Lung (tissue), 11 donors: ENCODE measurements at regions not wholly inside any gene's neighbourhood (a gene's known extent, or its start where the extent isn't known, plus 50 kb on each side); places are given as distances from the start of the nearest gene placed in this dataset.

Experiments used
- ATAC-seq: fragments of 200-7000 bp; cut with Tn5 transposase; one replicate; pipeline ENCODE4 v1.9.1; 2020; ENCODE audit warnings: moderate number of reproducible peaks; ENCODE audit not compliant: insufficient read depth, low FRiP score
- DNase-seq, 3 donors: peaks; one replicate each; pipeline ENCODE4 v3.0.0-alpha.2; 2013 to 2017
- H3K27ac ChIP-seq, 2 donors: one replicate each; pipeline ENCODE4 v1.5.1; 2013; ENCODE audit warnings: mild to moderate bottlenecking in 2 of 2, moderate library complexity in 2 of 2, control low read depth in 1 of 2, inconsistent platforms in 1 of 2, low read depth in 1 of 2, low read length in 1 of 2
- H3K27me3 ChIP-seq, 3 donors: one replicate each; pipeline ENCODE4 v1.5.1; 2013; ENCODE audit warnings: low read length in 2 of 3; ENCODE audit not compliant: control insufficient read depth in 3 of 3, insufficient read depth in 3 of 3
- H3K36me3 ChIP-seq, 4 donors: one replicate each; pipeline ENCODE4 v1.5.1; 2013; ENCODE audit warnings: low read length in 4 of 4, mild to moderate bottlenecking in 1 of 4, moderate library complexity in 1 of 4; ENCODE audit not compliant: control insufficient read depth in 4 of 4, insufficient read depth in 4 of 4
- H3K4me1 ChIP-seq, 5 donors: one replicate each; pipeline ENCODE4 v1.5.1; 2013; ENCODE audit warnings: low read length in 5 of 5, mild to moderate bottlenecking in 2 of 5, moderate library complexity in 1 of 5; ENCODE audit not compliant: control insufficient read depth in 5 of 5, insufficient read depth in 5 of 5
- H3K4me3 ChIP-seq: one replicate; pipeline ENCODE4 v1.5.1; 2013; ENCODE audit warnings: mild to moderate bottlenecking, control low read depth, moderate library complexity
- H3K9ac ChIP-seq, 2 donors: one replicate each; pipeline ENCODE4 v1.5.1; 2013; ENCODE audit warnings: low read length in 2 of 2, control low read depth in 1 of 2; ENCODE audit not compliant: insufficient read depth in 1 of 2
- H3K9me3 ChIP-seq, 4 donors: one replicate each; pipeline ENCODE4 v1.5.1; 2013; ENCODE audit warnings: low read length in 3 of 4, mild to moderate bottlenecking in 1 of 4, moderate library complexity in 1 of 4; ENCODE audit not compliant: control insufficient read depth in 4 of 4, insufficient read depth in 3 of 4
- whole genome bisulfite sequencing, 2 donors: extraction: QIAGEN DNeasy Blood & Tissue Kit; methylation state at CpG; one replicate each; pipeline ENCODE4 v1.1.7; 2013; 5-methylcytosine and 5-hydroxymethylcytosine counted together
- TF ChIP-seq, protein P1 (sequence below): IDR thresholded peaks from 2 replicates; pipeline ENCODE4 v1.5.1; 2012; ENCODE audit warnings: mild to moderate bottlenecking; ENCODE audit errors: control extremely low read depth, extremely low read depth
- donor health status: control.
- donor health status: control.
- donor health status: Bipolar disorder and iron deficiency.
- donor health status: healthy.
- donor health status: DM: yes; HTN: yes; CAD: no.

- no peak overlapping the region for H3K4me3 ChIP-seq
- ATAC-seq (no peak), DNase-seq (no peak)
- peak overlapping the region; percentile 96 to 97 for H3K27ac ChIP-seq
- H3K9ac ChIP-seq = peak overlapping the region in 1 of 2 donors; percentile 53
- H3K4me1 ChIP-seq = peaks cover 9 to 28% (median 19%) of the 10 kb centered on the region in 5 donors
- TF ChIP-seq, protein P1, sequence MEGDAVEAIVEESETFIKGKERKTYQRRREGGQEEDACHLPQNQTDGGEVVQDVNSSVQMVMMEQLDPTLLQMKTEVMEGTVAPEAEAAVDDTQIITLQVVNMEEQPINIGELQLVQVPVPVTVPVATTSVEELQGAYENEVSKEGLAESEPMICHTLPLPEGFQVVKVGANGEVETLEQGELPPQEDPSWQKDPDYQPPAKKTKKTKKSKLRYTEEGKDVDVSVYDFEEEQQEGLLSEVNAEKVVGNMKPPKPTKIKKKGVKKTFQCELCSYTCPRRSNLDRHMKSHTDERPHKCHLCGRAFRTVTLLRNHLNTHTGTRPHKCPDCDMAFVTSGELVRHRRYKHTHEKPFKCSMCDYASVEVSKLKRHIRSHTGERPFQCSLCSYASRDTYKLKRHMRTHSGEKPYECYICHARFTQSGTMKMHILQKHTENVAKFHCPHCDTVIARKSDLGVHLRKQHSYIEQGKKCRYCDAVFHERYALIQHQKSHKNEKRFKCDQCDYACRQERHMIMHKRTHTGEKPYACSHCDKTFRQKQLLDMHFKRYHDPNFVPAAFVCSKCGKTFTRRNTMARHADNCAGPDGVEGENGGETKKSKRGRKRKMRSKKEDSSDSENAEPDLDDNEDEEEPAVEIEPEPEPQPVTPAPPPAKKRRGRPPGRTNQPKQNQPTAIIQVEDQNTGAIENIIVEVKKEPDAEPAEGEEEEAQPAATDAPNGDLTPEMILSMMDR = no peak
- H3K36me3 ChIP-seq = no peaks in the 10 kb centered on the region
- H3K9me3 ChIP-seq = peaks cover 0 to 6% (median under 1%) of the 10 kb centered on the region in 4 donors
- 73 to 82% methylated on average over 5 of the region's 5 CpGs for WGBS, 2 donors
- no peaks in the 10 kb centered on the region for H3K27me3 ChIP-seq
Observed at GRCh38 chr20:50417023-50417329, 93.2 kb upstream of the PTPN1 start.

DNA sequence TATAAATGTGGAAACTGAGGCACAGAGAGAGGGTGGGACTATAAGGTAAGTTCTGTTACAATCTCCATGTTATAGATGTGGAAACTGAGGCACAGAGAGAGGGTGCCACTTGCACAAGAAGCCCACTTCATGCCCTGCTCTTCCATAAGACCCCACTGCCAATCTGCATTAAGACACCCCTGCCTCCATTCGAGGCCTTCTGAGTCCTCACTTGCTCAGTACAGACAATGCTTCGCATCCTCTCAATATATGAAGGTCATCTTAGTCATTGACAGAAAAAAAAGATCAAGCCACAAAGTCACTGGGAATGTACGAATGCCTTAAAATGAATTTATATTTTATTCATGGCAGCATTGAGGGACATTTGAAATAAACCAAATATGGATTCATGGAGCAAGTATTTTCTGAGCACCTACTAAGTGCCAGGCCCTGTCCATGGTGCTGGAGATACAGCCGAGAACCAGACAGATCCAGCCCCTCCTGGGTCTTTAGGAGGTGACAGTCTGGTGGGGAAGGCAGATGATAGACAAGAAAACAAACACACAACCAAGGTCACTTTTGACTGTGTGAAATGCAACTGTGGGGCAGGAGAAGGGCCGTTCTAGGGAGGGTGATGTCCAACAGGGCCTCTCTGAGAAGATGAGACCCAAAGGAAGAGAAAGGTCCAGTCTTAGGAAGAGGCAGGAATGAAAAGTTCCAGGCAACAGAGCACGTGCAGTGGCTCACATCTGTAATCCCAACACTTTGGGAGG lies 92.5 kb upstream of the PTPN1 start:
- TF ChIP-seq, protein P1 = no peak
- no peak overlapping the region for H3K4me3 ChIP-seq
- H3K9me3 ChIP-seq = peaks cover 0 to 6% (median under 1%) of the 10 kb centered on the region in 4 donors
- H3K4me1 ChIP-seq = peaks cover 9 to 28% (median 20%) of the 10 kb centered on the region in 5 donors
- no peak for DNase-seq
- no peaks in the 10 kb centered on the region for H3K36me3 ChIP-seq
- no peak overlapping the region for H3K9ac ChIP-seq
- no peak for ATAC-seq
- no peaks in the 10 kb centered on the region for H3K27me3 ChIP-seq
- 88 to 92% methylated on average over 6 of the region's 6 CpGs for WGBS, 2 donors
- peak overlapping the region; percentile 27 to 97 for H3K27ac ChIP-seq

DNA sequence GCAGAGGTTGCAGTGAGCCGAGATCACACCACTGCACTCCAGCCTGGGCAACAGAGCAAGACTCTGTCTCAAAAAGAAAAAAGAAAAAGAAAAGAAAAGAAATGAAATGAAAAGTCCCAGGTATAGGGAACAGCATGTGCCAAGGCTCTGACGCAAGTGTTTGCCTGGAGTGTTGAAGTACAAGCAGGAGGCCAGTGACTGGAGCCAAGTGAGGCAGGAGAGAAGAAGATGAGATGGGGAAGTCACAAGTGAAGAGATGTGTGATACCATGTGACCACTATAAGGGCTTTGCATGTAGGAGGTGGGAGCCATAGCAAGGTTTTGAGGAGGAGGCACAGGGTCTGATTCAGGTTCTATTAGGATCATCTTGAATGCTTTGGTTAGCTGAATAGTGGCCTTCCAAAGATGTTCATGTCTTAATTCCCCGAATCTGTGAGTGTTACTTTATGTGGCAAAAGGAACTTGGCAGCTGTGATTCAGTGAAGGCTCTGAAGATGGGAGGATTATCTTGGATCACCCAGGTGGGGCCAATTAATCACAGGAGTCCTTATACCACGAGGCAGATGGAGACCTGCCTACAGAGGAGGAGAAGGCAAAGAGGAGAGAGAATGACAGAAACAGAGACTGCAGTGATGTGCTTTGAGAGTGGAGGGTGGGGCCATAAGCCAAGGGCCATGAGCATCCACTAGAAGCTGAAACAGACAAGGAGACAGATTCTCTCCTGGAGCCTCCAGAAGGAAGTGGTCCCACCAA lies 91.1 kb upstream of the PTPN1 start:
- DNase-seq (no peak), ATAC-seq (no peak)

More for the DNA sequence above, 91.1 kb upstream of the PTPN1 start:
- Histone ChIP-seq H3K27me3 (no peaks in the 10 kb centered on the region), H3K36me3 (no peaks in the 10 kb centered on the region), H3K9me3 (peaks cover 0 to 4% (median 0%) of the 10 kb centered on the region in 4 donors), H3K4me1 (peaks cover 9 to 28% (median 20%) of the 10 kb centered on the region in 5 donors), H3K4me3 (no peak overlapping the region), H3K9ac (no peak overlapping the region), H3K27ac (peak overlapping the region in 1 of 2 donors; percentile 53)
- TF ChIP-seq, protein P1 = no peak
- WGBS, 2 donors = 79 to 80% methylated on average over 4 of the region's 4 CpGs
